ENCODE measurements at regions not wholly inside any gene's neighbourhood (a gene's known extent, or its start where the extent isn't known, plus 50 kb on each side); places are given as distances from the start of the nearest gene placed in this dataset.

- H3F3A ChIP-seq (ENCODE audit: insufficient read depth, low read length) = no peaks in the 10 kb centered on the region
- H3K4me3 ChIP-seq (ENCODE audit: low read depth, low read length, poor library complexity, severe bottlenecking) = no peak overlapping the region
- no peaks in the 10 kb centered on the region for H4K20me1 ChIP-seq (ENCODE audit: insufficient read depth, low read length)
- no peak overlapping the region for H3K27ac ChIP-seq (ENCODE audit: low read depth, low read length, poor library complexity, severe bottlenecking)
- no peaks in the 10 kb centered on the region for H3K9me3 ChIP-seq (ENCODE audit: low read length)
- TF ChIP-seq EZH2 (IDR thresholded peaks at IDR 0.05; ENCODE audit: borderline replicate concordance, low read length) (no peak), CTCF (IDR thresholded peaks at IDR 0.05; ENCODE audit: low read length) (peak; percentile 71)
- H2AFZ ChIP-seq (ENCODE audit: low read length) = no peak overlapping the region
- H3K9me2 ChIP-seq (ENCODE audit: low read depth, low read length) = no peaks in the 10 kb centered on the region
- H3K79me2 ChIP-seq (ENCODE audit: insufficient read depth, low read length) = no peaks in the 10 kb centered on the region
- H3K36me3 ChIP-seq (ENCODE audit: insufficient read depth, low read length) = no peaks in the 10 kb centered on the region
- no peaks in the 10 kb centered on the region for H3K4me1 ChIP-seq (ENCODE audit: insufficient read depth, low read length, severe bottlenecking)
- no peak overlapping the region for H3K9ac ChIP-seq (ENCODE audit: low read length)
- H3K4me2 ChIP-seq (ENCODE audit: low read length) = no peak overlapping the region
- H3K27me3 ChIP-seq (ENCODE audit: insufficient read depth, low read length) = no peaks in the 10 kb centered on the region
Measured at GRCh38 chr6:126804332-126805064, 314.0 kb upstream of the RSPO3 start.

GRCh38 chr6:126805861-126806260 lies 312.6 kb upstream of the RSPO3 start:
- Histone ChIP-seq H4K20me1 (ENCODE audit: insufficient read depth, low read length) (no peaks in the 10 kb centered on the region), H3K4me3 (ENCODE audit: low read depth, low read length, poor library complexity, severe bottlenecking) (no peak overlapping the region), H3K4me2 (ENCODE audit: low read length) (no peak overlapping the region), H2AFZ (ENCODE audit: low read length) (no peak overlapping the region), H3K4me1 (ENCODE audit: insufficient read depth, low read length, severe bottlenecking) (no peaks in the 10 kb centered on the region), H3K9ac (ENCODE audit: low read length) (no peak overlapping the region), H3K79me2 (ENCODE audit: insufficient read depth, low read length) (no peaks in the 10 kb centered on the region), H3K36me3 (ENCODE audit: insufficient read depth, low read length) (no peaks in the 10 kb centered on the region), H3K27me3 (ENCODE audit: insufficient read depth, low read length) (no peaks in the 10 kb centered on the region), H3K9me2 (ENCODE audit: low read depth, low read length) (no peaks in the 10 kb centered on the region), H3K9me3 (ENCODE audit: low read length) (no peaks in the 10 kb centered on the region), H3K27ac (ENCODE audit: low read depth, low read length, poor library complexity, severe bottlenecking) (no peak overlapping the region), H3F3A (ENCODE audit: insufficient read depth, low read length) (no peaks in the 10 kb centered on the region)
- TF ChIP-seq EZH2 (IDR thresholded peaks at IDR 0.05; ENCODE audit: borderline replicate concordance, low read length) (no peak), CTCF (IDR thresholded peaks at IDR 0.05; ENCODE audit: low read length) (no peak)

- H4K20me1 ChIP-seq (ENCODE audit: insufficient read depth, low read length) = no peaks in the 10 kb centered on the region
- no peaks in the 10 kb centered on the region for H3K9me2 ChIP-seq (ENCODE audit: low read depth, low read length)
- no peaks in the 10 kb centered on the region for H3K79me2 ChIP-seq (ENCODE audit: insufficient read depth, low read length)
- no peaks in the 10 kb centered on the region for H3K9me3 ChIP-seq (ENCODE audit: low read length)
- H3K4me3 ChIP-seq (ENCODE audit: low read depth, low read length, poor library complexity, severe bottlenecking) = no peak overlapping the region
- no peak overlapping the region for H2AFZ ChIP-seq (ENCODE audit: low read length)
- no peaks in the 10 kb centered on the region for H3K4me1 ChIP-seq (ENCODE audit: insufficient read depth, low read length, severe bottlenecking)
- no peak overlapping the region for H3K4me2 ChIP-seq (ENCODE audit: low read length)
- H3K27me3 ChIP-seq (ENCODE audit: insufficient read depth, low read length) = no peaks in the 10 kb centered on the region
- H3F3A ChIP-seq (ENCODE audit: insufficient read depth, low read length) = no peaks in the 10 kb centered on the region
- no peaks in the 10 kb centered on the region for H3K36me3 ChIP-seq (ENCODE audit: insufficient read depth, low read length)
- H3K9ac ChIP-seq (ENCODE audit: low read length) = no peak overlapping the region
- no peak for TF ChIP-seq EZH2 (IDR thresholded peaks at IDR 0.05; ENCODE audit: borderline replicate concordance, low read length)
- no peak for TF ChIP-seq CTCF (IDR thresholded peaks at IDR 0.05; ENCODE audit: low read length)
- H3K27ac ChIP-seq (ENCODE audit: low read depth, low read length, poor library complexity, severe bottlenecking) = no peak overlapping the region
Measured at GRCh38 chr6:126807876-126808275, 310.6 kb upstream of the RSPO3 start.

All from OCI-LY1 (cell line).